ENCODE measurements at regions not wholly inside any gene's neighbourhood (a gene's known extent, or its start where the extent isn't known, plus 50 kb on each side); places are given as distances from the start of the nearest gene placed in this dataset.

DNA sequence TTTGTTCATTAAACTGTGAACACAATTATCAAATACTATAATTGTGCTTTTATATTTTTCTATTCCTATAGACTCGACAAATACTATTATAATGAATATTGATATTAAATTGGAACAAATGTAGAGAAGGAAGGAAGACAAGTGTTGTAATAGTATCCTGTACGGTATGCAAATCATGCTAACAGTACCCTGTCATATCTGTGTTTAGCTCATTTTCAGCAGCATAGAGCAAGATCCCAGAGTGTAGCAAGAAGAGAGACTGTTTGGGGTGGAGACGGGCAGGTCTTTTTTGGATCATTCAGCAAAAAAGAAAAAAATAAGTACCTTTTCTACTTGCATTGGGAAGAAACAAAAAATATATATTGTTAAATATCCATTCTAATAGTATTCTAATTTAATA is 224.1 kb downstream of the TPRG1 start:
- in situ Hi-C loops (cut with MboI; ENCODE audit: low sequenced_read_pairs, unreplicated experiment), result no loop called here
- TF ChIP-seq, protein P1, sequence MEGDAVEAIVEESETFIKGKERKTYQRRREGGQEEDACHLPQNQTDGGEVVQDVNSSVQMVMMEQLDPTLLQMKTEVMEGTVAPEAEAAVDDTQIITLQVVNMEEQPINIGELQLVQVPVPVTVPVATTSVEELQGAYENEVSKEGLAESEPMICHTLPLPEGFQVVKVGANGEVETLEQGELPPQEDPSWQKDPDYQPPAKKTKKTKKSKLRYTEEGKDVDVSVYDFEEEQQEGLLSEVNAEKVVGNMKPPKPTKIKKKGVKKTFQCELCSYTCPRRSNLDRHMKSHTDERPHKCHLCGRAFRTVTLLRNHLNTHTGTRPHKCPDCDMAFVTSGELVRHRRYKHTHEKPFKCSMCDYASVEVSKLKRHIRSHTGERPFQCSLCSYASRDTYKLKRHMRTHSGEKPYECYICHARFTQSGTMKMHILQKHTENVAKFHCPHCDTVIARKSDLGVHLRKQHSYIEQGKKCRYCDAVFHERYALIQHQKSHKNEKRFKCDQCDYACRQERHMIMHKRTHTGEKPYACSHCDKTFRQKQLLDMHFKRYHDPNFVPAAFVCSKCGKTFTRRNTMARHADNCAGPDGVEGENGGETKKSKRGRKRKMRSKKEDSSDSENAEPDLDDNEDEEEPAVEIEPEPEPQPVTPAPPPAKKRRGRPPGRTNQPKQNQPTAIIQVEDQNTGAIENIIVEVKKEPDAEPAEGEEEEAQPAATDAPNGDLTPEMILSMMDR (IDR thresholded peaks at IDR 0.05; ENCODE audit: borderline replicate concordance, control extremely low read depth, extremely low read depth, insufficient read depth, missing control alignments), result no peak
- no peak for DNase-seq (ENCODE audit: low spot score)

DNA sequence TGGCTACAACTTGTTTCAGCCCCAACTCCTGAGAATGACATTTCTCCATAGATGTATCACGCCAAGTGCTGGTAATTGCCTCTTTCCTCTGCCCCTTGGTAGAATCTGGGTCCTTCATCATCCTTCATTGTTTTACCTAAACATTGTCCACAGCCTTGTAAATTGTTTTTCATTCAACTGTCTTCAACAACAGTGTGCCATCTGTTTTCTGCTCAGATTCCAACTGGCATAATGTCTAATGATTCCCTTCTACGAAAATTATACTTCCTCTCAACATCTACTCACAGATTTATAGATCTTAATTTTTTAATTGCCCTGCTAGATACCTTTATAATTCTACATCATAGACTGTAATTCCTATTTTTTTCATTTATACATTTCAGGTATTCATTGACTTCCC is 226.9 kb downstream of the TPRG1 start:
- TF ChIP-seq, protein P1 (IDR thresholded peaks at IDR 0.05; ENCODE audit: borderline replicate concordance, control extremely low read depth, extremely low read depth, insufficient read depth, missing control alignments), result no peak
- in situ Hi-C loops (cut with MboI; ENCODE audit: low sequenced_read_pairs, unreplicated experiment), result no loop called here

GRCh38 chr3:189401196-189401595 is 229.4 kb downstream of the TPRG1 start:
- in situ Hi-C loops (cut with MboI; ENCODE audit: low sequenced_read_pairs, unreplicated experiment), result no loop called here
- DNase-seq (ENCODE audit: low spot score), result no peak
- TF ChIP-seq, protein P1 (IDR thresholded peaks at IDR 0.05; ENCODE audit: borderline replicate concordance, control extremely low read depth, extremely low read depth, insufficient read depth, missing control alignments), result no peak

More for the DNA sequence above, 226.9 kb downstream of the TPRG1 start:
- DNase-seq (ENCODE audit: low spot score), result no peak

DNA sequence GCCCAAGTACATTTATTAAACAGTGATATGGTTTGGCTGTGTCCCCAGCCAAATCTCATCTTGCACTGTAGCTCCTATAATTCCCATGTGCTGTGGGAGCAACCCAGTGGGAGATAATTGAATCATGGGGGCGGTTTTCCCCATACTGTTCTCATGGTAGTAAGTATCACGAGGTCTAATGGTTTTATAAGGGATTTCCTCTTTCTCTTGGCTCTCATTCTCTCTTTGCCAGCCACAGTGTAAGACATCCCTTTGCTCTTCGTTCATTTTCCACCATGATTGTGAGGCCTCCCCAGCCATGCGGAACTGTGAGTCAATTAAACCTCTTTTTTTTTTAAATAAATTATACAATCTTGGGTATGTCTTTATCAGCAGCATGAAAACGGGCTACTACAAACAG is 228.0 kb upstream of the TP63 start:
- in situ Hi-C loops (cut with MboI; ENCODE audit: low sequenced_read_pairs, unreplicated experiment), result no loop called here
- no peak for DNase-seq (ENCODE audit: low spot score)
- TF ChIP-seq, protein P1 (IDR thresholded peaks at IDR 0.05; ENCODE audit: borderline replicate concordance, control extremely low read depth, extremely low read depth, insufficient read depth, missing control alignments), result no peak

- in situ Hi-C loops (cut with MboI; ENCODE audit: low sequenced_read_pairs, unreplicated experiment), result no loop called here
- TF ChIP-seq, protein P1 (IDR thresholded peaks at IDR 0.05; ENCODE audit: borderline replicate concordance, control extremely low read depth, extremely low read depth, insufficient read depth, missing control alignments), result no peak
- no peak for DNase-seq (ENCODE audit: low spot score)
Measured at GRCh38 chr3:189404024-189404423, 227.2 kb upstream of the TP63 start.

DNA sequence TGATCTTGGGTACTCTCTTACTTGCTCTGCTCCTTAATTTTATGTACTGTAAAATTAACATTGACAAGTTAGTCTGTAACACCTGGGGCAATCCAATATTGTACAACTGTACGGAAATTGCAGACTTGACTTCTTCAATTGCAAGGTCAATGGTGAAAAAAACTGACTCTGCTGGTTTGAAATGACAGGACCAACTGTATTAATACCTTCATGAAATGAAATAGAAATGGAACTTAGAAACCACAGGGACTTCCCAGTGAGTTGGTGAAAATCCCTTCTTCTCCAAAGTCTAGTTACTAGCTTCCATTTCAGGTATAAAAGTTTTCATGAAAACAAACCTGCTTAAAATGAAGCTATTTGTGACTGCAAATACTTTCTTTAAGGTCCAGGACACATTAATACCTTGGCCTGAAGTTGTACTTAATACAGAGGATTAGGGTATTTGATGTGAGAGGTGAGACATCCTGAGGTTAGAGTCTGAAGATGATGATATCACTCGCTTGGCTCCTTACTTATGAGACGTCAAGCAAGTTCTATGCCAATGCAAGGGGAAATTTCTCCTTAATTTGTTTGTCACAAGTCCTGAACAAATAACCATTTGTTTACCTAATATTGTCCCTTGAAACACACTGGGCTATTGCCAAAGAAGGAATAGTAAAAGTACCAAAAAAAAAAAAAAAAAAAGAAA is 226.2 kb upstream of the TP63 start:
- in situ Hi-C loops (cut with MboI; ENCODE audit: low sequenced_read_pairs, unreplicated experiment), result no loop called here
- TF ChIP-seq, protein P1 (IDR thresholded peaks at IDR 0.05; ENCODE audit: borderline replicate concordance, control extremely low read depth, extremely low read depth, insufficient read depth, missing control alignments), result no peak
- peak; percentile 15 for DNase-seq (ENCODE audit: low spot score)

Data from GM13976 (cell line).